ENCODE measurements at regions not wholly inside any gene's neighbourhood (a gene's known extent, or its start where the extent isn't known, plus 50 kb on each side); places are given as distances from the start of the nearest gene placed in this dataset.
"Not testable (repeated sequence)": the region's sequence is repeated elsewhere in the genome, so short reads cannot be mapped to it uniquely, and the experiment has no call there.

DNA sequence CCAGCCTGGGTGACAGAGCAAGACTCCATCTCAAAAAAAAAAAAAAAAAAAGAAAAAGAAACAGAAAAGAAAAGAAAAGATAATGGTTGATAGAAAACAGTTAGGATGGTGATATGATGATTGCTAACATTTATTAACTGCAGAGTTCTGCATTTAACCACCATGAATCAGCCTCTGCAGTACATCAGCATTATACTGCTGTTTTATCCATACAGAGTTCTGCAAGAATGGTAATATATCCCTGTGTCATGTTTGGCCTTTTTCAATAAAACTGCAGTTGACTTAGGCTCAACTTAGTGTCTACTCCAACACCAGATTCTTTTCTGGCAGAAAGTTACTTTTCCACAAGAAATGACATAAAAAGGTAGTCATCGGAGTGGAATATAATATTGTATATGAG, 62.6 kb downstream of the DUSP6 start:
- in situ Hi-C loops (cut with MboI; ENCODE audit: low pct_unique_long_range_greater_than_20kb, low sequenced_read_pairs) = no loop called here
- no peak for DNase-seq

DNA sequence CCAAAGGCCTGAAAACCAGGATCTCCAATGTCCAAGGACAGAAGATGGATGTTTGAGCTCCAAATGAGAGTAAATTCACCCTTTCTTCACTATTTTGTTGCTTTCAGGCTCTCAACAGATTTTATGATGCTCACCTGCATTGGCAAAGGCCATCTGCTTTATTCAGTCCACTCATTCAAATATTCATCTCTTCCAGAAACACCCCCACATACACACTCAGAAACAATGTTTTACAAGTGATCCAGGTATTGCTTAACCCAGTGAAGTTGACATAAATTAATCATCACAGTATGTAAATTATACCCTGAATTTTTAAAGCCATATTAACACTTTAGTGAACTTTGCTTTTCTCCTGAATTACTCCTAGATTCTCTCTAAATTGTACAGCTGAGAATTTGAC, 63.3 kb downstream of the DUSP6 start:
- in situ Hi-C loops (cut with MboI; ENCODE audit: low pct_unique_long_range_greater_than_20kb, low sequenced_read_pairs) = no loop called here
- no peak for DNase-seq

DNA sequence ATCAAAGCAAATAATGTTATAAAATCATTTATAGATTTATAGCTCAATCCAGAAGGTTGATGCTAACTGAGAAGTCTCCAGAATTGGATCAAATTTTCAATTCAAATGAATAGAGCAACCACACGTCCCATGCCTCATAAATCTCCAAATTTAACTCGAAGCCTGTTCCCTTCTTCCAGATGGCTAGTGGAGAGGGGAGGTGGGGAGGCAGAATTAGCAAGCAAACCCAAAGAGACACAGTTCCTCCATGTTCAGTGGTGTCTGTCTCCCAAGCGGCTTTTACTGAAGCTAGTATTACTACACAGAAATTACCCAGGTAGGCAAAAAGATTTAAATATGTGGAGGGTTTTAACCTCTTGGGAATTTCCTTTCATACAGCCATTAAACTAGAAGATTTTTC, 65.8 kb downstream of the DUSP6 start:
- in situ Hi-C loops (cut with MboI; ENCODE audit: low pct_unique_long_range_greater_than_20kb, low sequenced_read_pairs) = no loop called here
- DNase-seq = no peak

DNA sequence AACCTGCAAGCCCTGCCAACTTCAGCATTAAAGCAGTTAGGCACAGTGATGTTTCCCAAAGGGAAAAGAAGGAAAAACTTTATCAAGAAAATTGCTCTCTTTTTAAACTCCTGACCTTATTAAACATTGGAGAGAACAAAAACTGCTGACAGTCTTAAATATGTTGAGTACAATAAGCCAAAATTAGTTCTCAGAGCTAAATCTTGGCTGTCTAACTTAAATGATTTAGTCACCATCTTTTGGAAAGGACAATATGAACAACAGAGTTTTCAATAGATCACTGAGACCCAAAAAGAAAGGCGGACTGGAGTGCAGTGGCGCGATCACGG, 70.8 kb downstream of the DUSP6 start:
- DNase-seq = no peak
- in situ Hi-C loops (cut with MboI; ENCODE audit: low pct_unique_long_range_greater_than_20kb, low sequenced_read_pairs) = no loop called here

DNA sequence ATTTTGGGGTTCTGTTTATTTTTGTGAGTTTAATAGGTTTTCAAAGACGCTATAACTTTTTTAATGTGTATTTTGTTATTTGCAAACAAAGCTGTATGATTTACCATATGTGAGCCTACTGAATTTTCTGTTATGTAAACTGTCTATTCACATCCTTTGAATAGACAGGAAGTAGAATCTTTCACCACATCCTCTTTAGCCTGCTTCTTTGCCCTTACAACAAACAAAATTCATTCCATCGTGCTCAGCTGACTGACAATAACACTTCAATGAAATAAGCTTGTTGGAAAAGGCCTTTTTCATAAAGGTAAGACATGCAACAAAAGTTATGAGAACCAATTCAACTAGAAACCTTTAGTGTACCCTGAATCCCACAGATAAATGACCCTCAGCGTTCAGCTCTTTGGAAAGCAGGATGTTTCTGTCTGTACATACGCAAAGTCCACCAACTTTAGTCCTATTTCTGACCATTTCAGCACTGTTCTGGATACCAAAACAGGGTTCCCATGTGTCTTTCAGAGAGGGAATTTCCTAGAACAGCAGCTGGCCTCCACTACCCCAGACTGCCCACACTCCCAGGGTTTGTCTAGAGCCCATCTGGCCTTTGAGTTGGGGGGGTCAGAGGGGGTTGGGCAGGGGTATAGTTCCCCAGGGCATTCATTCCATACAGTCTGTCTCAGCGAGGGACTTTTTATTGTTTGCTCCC, 71.3 kb downstream of the DUSP6 start:
- in situ Hi-C loops (cut with MboI; ENCODE audit: low pct_unique_long_range_greater_than_20kb, low sequenced_read_pairs) = no loop called here
- peak; percentile 66 for DNase-seq

DNA sequence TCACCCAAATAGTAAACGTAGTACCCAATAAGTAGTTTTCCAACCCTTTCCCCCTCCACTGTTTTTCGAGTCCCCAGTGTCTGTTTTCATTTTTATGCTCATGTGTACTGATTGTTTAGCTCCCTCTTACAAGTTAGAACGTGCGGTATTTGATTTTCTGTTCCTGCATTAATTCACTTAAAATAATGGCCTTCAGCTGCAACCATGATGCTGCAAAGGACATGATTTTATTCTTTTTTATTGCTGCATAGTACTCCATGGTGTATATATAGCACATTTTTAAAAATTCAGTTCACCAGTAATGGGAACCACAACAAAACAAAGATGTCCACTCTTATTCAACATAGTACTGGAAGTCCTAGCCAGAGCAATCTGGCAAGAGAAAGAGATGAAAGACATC, 72.8 kb downstream of the DUSP6 start:
- DNase-seq = no peak
- in situ Hi-C loops (cut with MboI; ENCODE audit: low pct_unique_long_range_greater_than_20kb, low sequenced_read_pairs) = no loop called here

DNA sequence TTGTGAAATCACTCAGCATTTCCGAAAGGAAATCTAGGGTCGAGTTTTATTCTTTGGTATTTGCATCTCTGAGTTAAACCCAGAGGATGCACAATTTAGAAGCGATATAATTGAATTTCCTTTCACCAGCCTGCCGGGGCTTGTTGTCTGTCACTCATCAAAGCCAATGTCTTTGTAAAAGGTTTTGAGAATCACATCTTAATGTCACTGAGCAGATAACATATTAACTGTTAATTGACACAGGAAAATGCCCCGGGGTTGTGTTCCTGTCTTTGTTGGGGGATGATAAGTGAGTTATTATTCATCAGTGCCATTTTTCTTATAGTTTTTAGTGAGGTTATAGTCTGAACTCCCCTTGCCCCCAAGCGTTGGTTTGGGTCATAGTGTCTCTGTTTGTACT, 73.4 kb downstream of the DUSP6 start:
- no peak for DNase-seq
- in situ Hi-C loops (cut with MboI; ENCODE audit: low pct_unique_long_range_greater_than_20kb, low sequenced_read_pairs) = no loop called here

DNA sequence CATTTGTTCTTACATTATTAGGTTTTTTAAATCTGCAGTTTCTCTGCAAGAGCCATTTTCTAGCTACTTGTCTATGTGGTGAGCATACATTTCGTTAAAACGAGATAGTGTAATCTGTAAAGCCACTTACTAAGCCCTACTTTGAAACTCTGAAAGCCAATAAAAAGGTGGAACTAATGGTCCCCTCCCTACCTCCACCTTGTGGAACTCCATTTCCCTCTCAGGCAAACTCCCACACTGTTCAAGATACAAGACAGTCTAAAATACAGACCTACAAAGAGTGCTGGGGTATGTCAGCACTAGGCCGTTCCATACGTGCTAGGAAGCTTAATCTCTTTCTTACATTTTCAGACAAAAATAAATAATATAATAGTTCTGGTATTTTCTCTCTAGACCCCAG, 74.1 kb downstream of the DUSP6 start:
- in situ Hi-C loops (cut with MboI; ENCODE audit: low pct_unique_long_range_greater_than_20kb, low sequenced_read_pairs) = no loop called here
- DNase-seq = no peak

DNA sequence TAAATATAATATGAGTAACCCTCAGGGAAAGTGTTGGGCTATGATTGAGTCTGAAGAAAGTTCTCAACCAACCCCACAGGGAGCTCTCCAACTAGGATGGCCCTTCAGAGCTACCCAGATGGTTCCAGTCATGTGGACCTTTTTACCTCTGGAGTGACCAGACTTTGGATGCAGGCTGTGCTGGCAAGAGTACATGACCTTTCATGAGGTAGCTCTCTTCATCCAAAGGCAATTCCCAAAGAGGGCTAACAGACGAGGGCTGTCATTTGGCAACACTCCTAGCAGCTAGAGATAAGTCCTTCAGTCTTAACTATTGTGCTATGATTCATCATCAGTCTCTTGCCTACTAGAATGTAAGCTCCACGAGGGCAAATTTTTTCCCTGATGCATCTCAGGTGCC, 75.4 kb downstream of the DUSP6 start:
- in situ Hi-C loops (cut with MboI; ENCODE audit: low pct_unique_long_range_greater_than_20kb, low sequenced_read_pairs) = no loop called here
- no peak for DNase-seq

DNA sequence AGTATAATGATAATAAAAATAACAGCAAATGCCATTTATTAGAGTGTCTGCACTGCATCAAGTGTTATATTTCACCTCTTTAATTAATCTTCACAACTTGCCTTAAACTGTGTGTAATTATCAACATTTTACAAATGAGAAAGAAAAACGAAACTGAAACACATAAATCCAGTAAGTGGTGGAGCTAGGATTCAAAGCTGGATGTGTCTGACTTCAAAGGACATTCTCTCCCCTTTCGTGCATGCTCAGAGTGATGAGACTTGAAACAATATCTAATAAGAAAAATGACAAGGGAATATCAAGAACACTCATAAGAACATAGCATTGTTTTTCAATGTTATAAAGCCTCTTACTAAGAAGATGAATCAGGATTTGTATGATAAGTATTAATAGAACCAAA, 78.8 kb downstream of the DUSP6 start:
- in situ Hi-C loops (cut with MboI; ENCODE audit: low pct_unique_long_range_greater_than_20kb, low sequenced_read_pairs) = no loop called here
- no peak for DNase-seq

DNA sequence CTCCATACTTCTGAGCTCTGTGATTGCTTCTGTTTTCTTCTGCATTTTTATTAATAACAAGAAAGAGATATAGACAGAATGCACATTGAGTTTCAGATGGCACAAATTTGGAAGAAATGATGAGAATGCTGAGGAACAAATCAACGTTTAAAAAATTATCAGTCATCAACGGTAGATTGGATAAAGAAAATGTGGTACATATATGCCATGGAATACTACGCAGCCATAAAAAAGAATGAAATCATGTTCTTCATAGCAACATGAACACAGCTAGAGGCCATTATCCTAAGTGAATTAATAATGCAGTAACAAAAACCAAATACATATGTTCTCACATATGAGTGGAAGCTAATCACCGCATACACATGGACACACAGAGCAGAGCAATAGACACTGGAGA, 81.8 kb downstream of the DUSP6 start:
- in situ Hi-C loops (cut with MboI; ENCODE audit: low pct_unique_long_range_greater_than_20kb, low sequenced_read_pairs) = no loop called here
- DNase-seq = no peak

DNA sequence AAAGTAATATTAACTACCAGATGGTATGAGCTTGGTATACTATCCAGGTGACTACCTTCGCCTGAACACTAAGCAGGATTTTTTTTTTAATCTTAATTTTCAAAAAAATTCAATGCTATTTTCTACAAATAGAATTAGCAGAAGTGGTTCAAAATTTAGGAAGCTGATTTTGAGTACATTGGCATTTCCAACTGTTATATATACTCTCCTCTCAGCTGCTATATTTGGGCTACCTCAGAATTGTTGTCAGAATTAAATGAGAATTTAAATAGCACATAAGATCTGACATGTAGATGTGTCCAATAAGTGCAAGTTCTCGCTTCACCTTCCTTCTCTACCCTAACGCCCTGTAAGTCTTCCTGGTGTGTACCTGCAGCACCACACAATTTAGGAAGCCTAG, 83.1 kb downstream of the DUSP6 start:
- in situ Hi-C loops (cut with MboI; ENCODE audit: low pct_unique_long_range_greater_than_20kb, low sequenced_read_pairs) = no loop called here
- no peak for DNase-seq

DNA sequence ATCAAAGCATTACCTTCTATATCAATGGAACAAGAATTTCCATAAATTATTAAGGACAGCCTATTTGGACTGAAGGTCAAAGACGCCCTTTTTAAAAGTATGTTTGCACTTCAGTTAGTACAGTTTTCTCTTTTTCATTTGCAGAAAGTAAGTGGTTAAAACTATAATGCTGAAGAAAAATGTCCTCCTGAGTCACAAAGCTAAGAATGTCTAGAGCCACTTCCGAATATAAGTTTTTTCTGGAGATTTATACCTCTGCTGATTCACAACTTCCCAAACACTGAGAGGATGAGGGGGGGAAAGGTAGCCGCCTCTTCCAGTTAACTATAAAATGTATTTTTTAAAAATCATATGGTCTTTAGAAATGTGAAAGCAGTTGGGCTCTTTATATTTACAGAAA, 84.9 kb downstream of the DUSP6 start:
- DNase-seq = no peak
- in situ Hi-C loops (cut with MboI; ENCODE audit: low pct_unique_long_range_greater_than_20kb, low sequenced_read_pairs) = no loop called here

DNA sequence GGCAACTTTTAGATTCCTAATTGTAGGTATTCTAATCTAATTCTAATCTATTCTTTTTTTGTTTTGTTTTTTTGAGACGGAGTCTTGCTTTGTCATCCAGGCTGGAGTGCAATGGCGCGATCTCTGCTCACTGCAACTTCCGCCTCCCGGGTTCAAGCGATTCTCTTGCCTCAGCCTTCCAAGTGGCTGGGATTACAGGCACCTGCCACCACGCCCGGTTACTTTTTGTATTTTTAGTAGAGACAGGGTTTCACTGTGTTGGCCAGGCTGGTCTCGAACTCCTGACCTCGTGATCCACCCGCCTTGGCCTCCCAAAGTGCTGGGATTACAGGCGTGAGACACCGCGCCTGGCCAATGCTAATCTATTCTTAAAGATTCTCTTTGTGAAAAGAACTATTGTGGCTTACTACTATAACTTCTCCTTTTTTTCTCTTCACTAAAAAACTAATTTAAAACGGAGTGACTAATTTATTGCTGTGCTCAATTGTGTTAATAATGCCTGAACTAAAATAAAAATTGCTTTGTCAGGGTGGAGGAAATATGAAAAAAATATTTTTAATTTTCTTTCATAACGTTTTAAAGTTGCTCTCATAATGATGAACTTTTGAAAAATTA, 85.6 kb downstream of the DUSP6 start:
- peak; percentile 40 for DNase-seq
- in situ Hi-C loops (cut with MboI; ENCODE audit: low pct_unique_long_range_greater_than_20kb, low sequenced_read_pairs) = not testable (repeated sequence)

DNA sequence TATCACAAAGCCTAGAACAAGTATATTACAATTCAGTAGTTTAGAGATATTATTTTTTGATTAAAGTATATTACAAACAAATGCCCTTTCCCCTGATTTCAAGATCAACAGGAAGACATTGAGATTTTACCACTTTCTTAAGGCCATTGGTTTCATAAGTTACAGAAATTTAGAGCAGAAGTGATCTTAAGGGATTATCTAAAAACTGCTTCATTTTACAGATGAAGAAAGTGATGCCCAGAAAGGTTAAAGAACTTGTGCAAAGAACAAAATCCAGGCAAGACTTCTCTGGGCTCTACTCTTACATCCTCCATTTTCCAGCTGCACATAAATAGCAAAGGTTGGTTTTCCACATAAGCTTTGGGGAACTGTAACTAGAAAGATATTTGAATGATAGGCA, 87.5 kb downstream of the DUSP6 start:
- in situ Hi-C loops (cut with MboI; ENCODE audit: low pct_unique_long_range_greater_than_20kb, low sequenced_read_pairs) = no loop called here

DNA sequence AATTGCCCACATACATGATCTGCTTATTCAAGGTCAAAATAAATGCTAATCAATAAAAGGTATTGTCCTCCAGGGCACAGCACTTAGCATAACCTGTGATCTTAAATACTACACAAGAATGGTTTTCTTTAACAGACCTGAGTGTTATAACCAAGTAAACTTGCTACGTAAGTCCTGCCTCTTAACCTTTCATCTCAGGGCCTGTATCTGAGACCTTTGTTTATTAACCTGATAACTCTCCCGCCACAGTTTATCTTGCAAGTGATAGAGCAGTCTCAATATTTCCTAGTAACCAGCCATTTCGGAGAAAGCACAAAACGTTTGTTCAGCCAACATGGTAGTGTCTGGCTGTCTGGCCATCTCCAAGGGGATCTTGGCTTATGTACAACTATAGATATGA, 88.4 kb downstream of the DUSP6 start:
- no peak for DNase-seq
- in situ Hi-C loops (cut with MboI; ENCODE audit: low pct_unique_long_range_greater_than_20kb, low sequenced_read_pairs) = no loop called here

More for the DNA sequence above, 87.5 kb downstream of the DUSP6 start:
- DNase-seq = no peak

DNA sequence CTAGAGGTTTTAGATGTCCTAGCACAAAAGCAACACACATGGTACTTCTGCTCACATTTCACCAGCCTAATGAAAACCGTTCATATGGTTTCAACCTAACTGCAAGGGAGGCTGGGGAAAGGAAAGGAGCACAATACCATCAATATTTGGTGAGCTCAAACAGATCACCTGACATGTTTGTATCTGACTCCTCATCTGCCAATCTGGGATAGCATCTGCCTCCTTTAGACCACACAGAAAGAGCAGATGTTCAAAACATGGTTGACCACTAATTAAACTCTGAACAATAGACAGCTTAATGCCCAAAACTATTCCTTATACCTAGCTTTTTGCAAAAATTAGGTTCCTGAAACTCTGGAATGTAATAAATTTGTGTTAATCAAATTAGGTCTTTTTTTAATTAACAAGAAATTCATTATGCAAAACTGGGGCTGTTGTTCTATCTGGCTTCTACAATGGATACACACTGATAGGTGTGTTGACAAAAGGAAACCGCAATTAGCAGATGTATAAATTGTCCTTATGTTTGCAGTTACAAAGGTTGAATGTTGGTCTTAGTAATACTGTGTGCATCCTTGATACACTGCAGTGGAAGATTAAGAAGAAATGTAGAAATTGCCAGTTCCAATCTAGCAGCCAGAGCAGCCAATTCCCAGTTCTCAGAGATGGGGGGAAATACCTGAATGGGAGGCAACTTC, 89.3 kb downstream of the DUSP6 start:
- no peak for DNase-seq
- in situ Hi-C loops (cut with MboI; ENCODE audit: low pct_unique_long_range_greater_than_20kb, low sequenced_read_pairs) = no loop called here

DNA sequence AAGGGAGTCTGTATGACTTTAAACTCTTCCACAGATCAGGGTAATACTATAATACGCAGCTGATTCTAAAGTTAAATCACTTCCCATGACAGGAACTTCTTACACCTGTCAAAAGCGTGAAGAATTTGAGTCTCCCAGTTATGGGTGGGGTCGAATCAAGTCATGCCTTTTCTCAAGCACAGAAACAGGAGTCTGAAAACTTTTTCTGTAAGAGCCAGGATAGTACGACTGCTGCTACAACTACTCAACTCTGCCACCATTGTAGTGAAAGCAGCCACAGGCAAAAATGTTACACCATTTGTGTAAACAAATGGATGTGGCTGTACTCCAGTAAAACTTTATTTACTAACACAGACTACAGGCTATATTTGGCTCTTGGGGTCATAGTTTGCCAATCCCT, 90.3 kb downstream of the DUSP6 start:
- no peak for DNase-seq
- in situ Hi-C loops (cut with MboI; ENCODE audit: low pct_unique_long_range_greater_than_20kb, low sequenced_read_pairs) = no loop called here

DNA sequence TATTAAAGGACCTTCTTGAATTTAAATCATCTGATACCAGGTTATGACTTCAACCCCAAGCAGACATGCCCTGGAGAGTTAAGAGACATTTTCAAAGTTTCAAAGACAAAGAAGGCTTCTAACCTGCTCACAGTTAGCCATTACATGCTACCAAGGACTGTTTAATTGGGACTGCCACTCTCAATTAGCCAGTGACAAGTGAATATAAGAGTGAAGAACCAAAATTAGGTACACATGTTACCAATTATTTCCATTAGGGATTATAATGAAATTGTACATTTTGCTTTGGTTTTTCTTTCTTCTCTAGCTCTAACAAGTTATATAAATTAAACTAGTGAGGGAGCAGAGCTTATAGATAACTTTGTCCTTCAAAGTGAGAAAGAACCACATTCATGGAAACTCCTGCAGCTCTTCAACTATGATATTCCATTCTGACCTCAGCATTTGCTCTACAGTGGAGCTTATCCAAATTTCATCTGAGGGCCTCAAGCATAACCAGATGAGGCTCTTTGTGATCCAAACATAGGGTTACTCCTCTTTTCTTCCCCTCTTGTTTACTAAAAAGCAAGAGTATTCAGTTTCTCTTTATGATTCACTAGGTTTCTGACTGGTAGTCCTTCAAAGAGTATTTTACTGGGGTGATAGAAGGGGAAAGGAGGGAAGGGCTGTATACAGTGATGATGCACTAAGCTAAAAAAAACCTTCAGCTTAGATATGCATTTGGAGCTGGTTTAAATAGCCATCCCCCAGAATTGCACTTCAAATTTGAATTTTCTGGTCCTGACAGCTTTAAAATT, 91.3 kb downstream of the DUSP6 start:
- in situ Hi-C loops (cut with MboI; ENCODE audit: low pct_unique_long_range_greater_than_20kb, low sequenced_read_pairs) = no loop called here
- DNase-seq = no peak

DNA sequence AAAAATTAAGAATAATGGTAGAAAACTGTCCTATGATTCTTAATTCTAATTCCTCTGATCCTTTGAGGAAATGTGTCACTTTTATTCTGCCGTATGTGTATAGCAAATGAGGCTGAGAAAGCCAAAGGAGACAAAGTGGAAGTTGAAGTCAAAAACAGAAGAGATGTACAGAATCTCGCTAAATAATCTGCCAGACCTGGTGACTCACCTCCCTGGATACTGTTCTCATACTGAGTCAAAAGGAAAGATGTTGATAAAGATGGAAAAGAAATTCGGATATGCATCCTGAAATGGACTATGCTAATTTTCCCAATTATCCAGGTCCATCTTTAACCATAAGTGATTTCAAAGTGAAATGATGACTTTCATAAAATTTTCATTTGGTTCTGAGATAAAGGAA, 92.5 kb downstream of the DUSP6 start:
- in situ Hi-C loops (cut with MboI; ENCODE audit: low pct_unique_long_range_greater_than_20kb, low sequenced_read_pairs) = no loop called here

More for the DNA sequence above, 92.5 kb downstream of the DUSP6 start:
- no peak for DNase-seq
